T-helper 1 cell treated with Interleukin-12 subunit alpha and Interleukin-12 subunit beta and Interleukin-4 antibody, amounts not matched to agents 30 μg/mL and 1 μg/mL, for 36 hours (primary cell): ENCODE measurements at regions not wholly inside any gene's neighbourhood (a gene's known extent, or its start where the extent isn't known, plus 50 kb on each side); places are given as distances from the start of the nearest gene placed in this dataset.

Source experiments
- H3K27ac Mint-ChIP-seq: one replicate; pipeline ENCODE4 v1.8.0; 2021; ENCODE audit warnings: mild to moderate bottlenecking, mixed read lengths
- H3K27me3 Mint-ChIP-seq: one replicate; pipeline ENCODE4 v1.8.0; 2021; ENCODE audit warnings: low read depth, mixed read lengths
- H3K36me3 Mint-ChIP-seq: one replicate; pipeline ENCODE4 v1.8.0; 2021; ENCODE audit warnings: low read depth, mixed read lengths
- H3K4me1 Mint-ChIP-seq: one replicate; pipeline ENCODE4 v1.8.0; 2021; ENCODE audit warnings: low read depth, mixed read lengths
- H3K4me3 Mint-ChIP-seq: one replicate; pipeline ENCODE4 v1.8.0; 2021; ENCODE audit warnings: mild to moderate bottlenecking, moderate library complexity, mixed read lengths
- H3K9me3 Mint-ChIP-seq: one replicate; pipeline ENCODE4 v1.8.0; 2021; ENCODE audit warnings: mixed read lengths

DNA sequence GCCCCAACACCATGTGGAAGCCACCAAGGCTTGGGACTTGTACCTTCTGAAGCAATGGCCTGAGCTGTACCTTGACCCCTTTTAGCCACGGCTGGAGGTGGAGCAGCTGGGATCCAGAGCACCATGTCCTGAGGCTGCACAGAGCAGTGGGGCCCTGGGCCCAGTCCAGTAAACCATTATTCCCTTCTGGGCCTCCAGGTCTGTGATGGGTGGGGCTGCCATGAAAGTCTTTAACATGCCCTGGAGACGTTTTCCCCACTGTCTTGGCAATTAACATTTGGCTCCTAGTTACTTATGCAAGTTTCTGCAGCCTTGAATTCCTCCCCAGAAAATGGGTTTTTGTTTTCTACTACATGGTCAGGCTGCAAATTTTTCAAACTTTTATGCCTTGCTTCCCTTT lies 323.7 kb upstream of the ZP4 start:
- Mint-ChIP-seq H3K36me3 (no peaks in the 10 kb centered on the region), H3K9me3 (peaks cover 5% of the 10 kb centered on the region), H3K4me1 (no peaks in the 10 kb centered on the region), H3K27me3 (no peaks in the 10 kb centered on the region), H3K4me3 (no peak overlapping the region), H3K27ac (no peak overlapping the region)

DNA sequence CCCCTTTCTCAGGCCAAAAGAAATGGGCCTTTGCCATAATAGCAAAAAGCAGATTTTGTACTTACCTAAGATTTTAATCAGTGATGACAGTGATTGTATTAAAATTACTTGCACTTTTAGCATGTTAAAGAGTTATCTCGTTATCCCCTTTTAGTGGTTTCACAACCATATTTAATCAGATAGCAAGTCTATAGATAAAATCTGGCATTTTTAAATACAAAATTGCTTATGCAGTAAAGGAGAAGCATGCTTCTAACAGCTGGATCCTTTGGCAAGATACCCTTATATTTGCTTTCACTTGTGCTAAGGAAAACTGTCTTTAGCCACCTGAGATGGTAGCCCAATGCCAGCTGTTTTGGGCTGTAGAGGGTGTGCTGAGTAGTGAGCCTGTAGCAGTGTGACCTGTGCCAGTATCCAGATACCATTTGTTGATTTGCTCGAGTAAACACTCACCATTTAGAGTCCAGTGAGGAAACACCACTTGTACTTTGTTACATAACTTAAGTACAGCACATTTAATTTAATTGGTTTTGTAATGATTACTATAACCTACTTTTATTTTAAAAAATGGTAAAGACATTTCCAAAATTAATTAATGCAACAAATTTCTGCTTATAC lies 314.4 kb upstream of the ZP4 start:
- Mint-ChIP-seq H3K4me1 (no peaks in the 10 kb centered on the region), H3K9me3 (peaks cover 11% of the 10 kb centered on the region), H3K36me3 (no peaks in the 10 kb centered on the region), H3K27me3 (no peaks in the 10 kb centered on the region), H3K4me3 (no peak overlapping the region), H3K27ac (no peak overlapping the region)

DNA sequence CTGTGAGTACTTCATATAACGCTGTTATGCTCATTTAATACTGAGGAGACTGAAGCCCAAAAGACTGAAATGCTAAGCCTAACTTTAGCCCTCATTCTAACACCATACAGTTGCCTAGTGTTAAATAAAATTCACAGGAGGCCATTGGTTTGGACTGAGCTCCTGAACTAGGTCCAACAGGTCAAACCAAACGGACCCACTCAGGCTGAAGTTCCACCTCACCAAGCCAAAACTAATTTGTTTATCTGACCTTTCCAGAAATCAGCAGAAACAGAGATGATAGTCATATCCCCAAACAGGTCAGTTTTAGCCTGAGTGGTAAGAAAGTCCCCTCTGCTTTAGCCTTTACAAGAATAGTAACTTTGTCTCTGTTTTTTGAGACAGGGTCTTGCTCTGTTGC lies 311.3 kb upstream of the ZP4 start:
- no peak overlapping the region for H3K4me3 Mint-ChIP-seq
- H3K27ac Mint-ChIP-seq, result no peak overlapping the region
- H3K9me3 Mint-ChIP-seq, result peaks cover 9% of the 10 kb centered on the region
- no peaks in the 10 kb centered on the region for H3K36me3 Mint-ChIP-seq
- H3K4me1 Mint-ChIP-seq, result no peaks in the 10 kb centered on the region
- H3K27me3 Mint-ChIP-seq, result no peaks in the 10 kb centered on the region

DNA sequence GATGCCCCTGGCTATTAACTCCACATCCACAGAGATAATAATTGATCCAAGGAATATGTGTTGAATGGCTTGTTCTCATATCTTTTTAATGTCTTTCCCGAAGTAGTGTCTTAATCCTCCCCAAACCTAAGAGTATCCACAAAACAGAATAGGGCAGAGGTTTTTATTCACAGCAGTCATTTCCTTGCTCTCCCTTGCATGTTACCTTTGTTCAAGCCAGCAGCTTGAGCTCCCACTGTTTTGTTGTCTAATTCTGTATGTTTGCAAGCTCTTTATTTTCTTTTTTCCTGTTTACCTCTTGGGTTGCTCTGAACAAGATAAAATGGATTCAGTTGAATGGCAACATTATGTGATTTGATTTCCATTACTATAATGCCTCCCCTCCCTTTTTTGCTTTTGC lies 308.6 kb upstream of the ZP4 start:
- H3K36me3 Mint-ChIP-seq, result no peaks in the 10 kb centered on the region
- no peaks in the 10 kb centered on the region for H3K27me3 Mint-ChIP-seq
- peaks cover 7% of the 10 kb centered on the region for H3K9me3 Mint-ChIP-seq
- no peak overlapping the region for H3K4me3 Mint-ChIP-seq
- H3K4me1 Mint-ChIP-seq, result no peaks in the 10 kb centered on the region
- H3K27ac Mint-ChIP-seq, result no peak overlapping the region

DNA sequence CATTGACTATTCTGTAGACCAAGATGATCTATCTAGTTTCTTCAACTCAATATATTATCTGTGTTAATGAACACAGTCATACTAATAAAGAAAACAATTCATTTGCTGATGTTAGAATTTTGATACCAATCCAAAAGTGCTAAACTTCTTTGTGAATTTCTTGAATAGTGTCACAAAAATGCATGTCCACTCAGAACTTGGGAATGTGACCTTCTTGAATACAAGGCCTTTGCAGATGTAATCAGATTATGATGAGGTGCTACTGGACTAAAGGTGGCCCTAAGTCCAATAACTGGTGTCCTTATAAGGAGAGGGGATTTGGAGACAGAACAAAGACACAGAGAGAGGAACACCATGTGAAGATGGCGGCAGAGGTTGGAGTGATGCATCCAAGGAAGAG lies 305.8 kb upstream of the ZP4 start:
- H3K4me3 Mint-ChIP-seq, result no peak overlapping the region
- no peaks in the 10 kb centered on the region for H3K36me3 Mint-ChIP-seq
- H3K9me3 Mint-ChIP-seq, result peaks cover 8% of the 10 kb centered on the region
- no peaks in the 10 kb centered on the region for H3K4me1 Mint-ChIP-seq
- H3K27ac Mint-ChIP-seq, result no peak overlapping the region
- H3K27me3 Mint-ChIP-seq, result no peaks in the 10 kb centered on the region

DNA sequence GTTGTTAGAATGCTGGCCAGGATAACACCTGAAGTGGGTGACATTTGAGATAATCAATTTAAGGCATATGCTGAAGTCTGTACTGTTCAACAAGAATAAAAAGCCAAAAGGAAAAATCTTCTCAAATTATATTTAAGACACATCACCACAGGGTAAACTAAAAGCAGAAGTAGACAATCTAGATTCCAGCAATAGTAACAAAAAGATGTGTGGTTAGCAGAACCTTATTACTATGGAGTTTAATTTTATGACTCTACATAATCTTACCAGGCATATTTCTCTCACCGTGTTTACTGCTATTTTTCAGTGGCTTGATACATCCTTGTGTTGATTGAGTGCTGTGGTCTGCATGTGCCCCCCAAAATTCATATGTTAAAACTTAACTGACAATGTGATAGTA lies 300.4 kb upstream of the ZP4 start:
- no peak overlapping the region for H3K4me3 Mint-ChIP-seq
- H3K36me3 Mint-ChIP-seq, result no peaks in the 10 kb centered on the region
- no peak overlapping the region for H3K27ac Mint-ChIP-seq
- peaks cover 17% of the 10 kb centered on the region for H3K9me3 Mint-ChIP-seq
- no peaks in the 10 kb centered on the region for H3K27me3 Mint-ChIP-seq
- H3K4me1 Mint-ChIP-seq, result no peaks in the 10 kb centered on the region

DNA sequence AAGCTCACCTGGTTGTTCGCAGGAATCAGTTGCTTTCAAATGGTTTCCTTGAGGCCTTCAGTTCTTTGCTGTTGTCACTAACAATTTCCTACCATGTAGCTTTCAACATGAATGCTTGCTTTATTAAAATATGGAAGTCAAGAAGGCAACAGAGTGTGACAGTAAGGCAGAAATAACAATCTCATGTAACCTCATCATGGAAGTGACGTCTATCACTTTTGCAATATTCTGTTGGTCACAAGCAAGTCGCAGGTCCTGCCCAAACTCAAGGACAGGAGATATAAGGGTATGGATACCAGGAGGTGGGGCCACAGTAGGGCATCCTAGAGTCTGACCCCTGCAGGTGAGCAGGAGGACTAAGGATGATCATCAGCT lies 296.8 kb upstream of the ZP4 start:
- Mint-ChIP-seq H3K27ac (no peak overlapping the region), H3K9me3 (peaks cover 17% of the 10 kb centered on the region), H3K4me3 (no peak overlapping the region), H3K4me1 (no peaks in the 10 kb centered on the region), H3K36me3 (no peaks in the 10 kb centered on the region), H3K27me3 (no peaks in the 10 kb centered on the region)

DNA sequence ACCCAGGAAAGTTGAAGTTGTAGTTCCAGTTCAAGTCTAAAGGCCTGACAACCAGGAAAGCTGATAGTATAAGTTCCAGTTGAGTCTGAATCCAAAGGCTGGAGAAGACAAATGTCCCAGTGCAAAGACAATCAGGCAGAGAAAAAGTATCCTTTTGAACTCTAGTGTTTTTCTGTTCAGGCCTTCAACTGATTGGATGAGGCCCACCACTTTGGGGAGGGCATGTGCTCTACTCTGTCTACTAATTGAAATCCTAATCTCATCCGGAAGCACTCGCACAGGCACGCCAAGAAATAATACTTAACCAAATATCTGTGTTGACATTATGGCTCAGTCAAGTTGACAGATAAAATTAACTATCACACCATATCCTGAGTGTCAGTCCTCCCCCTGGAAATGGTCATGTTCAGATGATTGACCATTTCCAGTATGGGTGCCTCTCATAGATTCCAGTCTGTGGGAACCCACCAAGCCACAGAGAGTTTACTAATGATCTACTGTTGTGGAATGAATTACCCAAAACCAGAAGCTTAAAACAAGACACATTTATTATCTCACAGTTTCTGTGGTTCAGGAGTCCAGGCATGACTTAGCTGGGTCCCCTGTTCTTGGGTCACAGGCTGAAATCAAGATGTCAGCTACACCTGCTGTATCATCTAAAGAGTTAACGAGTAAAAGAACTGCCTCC lies 296.3 kb upstream of the ZP4 start:
- Mint-ChIP-seq H3K27me3 (no peaks in the 10 kb centered on the region), H3K4me3 (no peak overlapping the region), H3K36me3 (no peaks in the 10 kb centered on the region)

DNA sequence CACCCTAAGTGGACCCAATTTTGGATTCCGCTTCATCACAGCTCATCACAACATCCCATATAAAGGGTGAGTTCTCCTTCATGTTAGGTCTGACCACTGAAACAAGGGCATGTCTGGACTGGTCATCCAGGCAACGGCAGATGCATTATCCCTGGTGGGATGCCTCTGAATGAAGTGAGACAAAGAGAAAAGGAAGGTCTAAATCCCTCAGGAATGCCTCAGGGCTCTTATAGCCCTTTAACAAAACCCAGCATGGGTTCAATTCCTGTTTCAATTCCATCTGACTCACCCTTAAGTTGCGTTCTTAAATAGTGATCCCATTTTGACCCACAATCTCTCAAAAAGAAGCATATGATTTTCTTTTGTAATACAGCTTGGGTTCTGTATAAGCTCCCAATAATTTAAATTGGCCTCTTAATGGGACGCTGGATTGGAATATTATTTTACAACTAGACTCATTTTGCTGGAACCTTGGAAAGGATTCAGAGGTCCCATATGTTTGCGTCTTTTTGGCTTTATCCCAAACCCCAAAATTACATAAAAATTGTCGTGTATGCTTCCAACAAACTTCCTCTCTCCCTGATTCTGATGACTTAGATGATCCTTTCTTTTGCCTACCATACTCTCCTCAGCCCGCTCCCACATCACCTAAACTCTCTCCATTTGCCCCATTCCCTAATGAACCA lies 287.4 kb upstream of the ZP4 start:
- H3K4me3 Mint-ChIP-seq, result no peak overlapping the region
- H3K27me3 Mint-ChIP-seq, result no peaks in the 10 kb centered on the region
- no peak overlapping the region for H3K27ac Mint-ChIP-seq
- H3K9me3 Mint-ChIP-seq, result peaks cover 13% of the 10 kb centered on the region
- no peaks in the 10 kb centered on the region for H3K36me3 Mint-ChIP-seq
- H3K4me1 Mint-ChIP-seq, result no peaks in the 10 kb centered on the region

More for the DNA sequence above, 296.3 kb upstream of the ZP4 start:
- peaks cover 17% of the 10 kb centered on the region for H3K9me3 Mint-ChIP-seq
- no peak overlapping the region for H3K27ac Mint-ChIP-seq
- no peaks in the 10 kb centered on the region for H3K4me1 Mint-ChIP-seq

DNA sequence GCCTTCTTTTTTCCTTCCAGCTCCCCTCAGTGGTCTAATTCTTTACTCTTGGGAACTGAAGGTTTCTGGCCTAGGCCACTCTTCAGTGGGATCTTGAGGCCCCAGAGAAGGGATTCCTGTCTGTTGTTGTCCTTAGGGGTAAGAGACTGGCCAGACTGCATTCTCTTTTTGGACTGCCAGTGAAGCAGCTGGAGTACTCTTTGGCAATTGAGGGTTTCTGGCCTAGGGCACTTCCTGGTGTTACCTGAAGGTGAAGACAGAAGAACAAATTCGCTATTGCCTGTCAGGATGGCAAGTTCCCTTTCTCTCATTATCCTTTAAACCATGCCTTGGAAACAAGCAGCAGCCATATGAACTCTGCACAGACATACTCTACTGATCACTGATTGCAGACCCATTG lies 286.6 kb upstream of the ZP4 start:
- H3K36me3 Mint-ChIP-seq, result no peaks in the 10 kb centered on the region
- H3K4me3 Mint-ChIP-seq, result no peak overlapping the region
- no peak overlapping the region for H3K27ac Mint-ChIP-seq
- H3K9me3 Mint-ChIP-seq, result peaks cover 13% of the 10 kb centered on the region
- H3K27me3 Mint-ChIP-seq, result no peaks in the 10 kb centered on the region
- H3K4me1 Mint-ChIP-seq, result no peaks in the 10 kb centered on the region

DNA sequence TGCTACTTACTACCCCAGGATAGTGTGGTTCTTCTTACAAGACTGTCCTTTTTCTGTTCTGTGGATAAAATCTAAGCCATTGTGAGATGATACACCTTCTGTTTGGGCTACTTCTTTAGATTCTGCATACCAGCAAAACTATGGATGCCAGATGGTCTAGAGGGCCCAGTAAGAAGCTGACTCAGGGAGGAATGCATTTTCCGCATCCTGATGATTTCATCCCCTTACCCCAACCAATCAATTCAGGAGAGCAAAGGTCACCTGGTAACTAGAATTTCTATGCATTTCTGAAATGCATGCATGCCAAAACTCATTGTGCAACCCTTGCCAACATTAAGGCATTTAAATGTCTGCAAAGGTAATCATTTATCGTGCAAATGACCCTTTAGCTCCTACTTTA lies 285.7 kb upstream of the ZP4 start:
- H3K36me3 Mint-ChIP-seq, result no peaks in the 10 kb centered on the region
- no peaks in the 10 kb centered on the region for H3K27me3 Mint-ChIP-seq
- H3K9me3 Mint-ChIP-seq, result peaks cover 11% of the 10 kb centered on the region
- no peaks in the 10 kb centered on the region for H3K4me1 Mint-ChIP-seq
- no peak overlapping the region for H3K27ac Mint-ChIP-seq
- H3K4me3 Mint-ChIP-seq, result no peak overlapping the region

DNA sequence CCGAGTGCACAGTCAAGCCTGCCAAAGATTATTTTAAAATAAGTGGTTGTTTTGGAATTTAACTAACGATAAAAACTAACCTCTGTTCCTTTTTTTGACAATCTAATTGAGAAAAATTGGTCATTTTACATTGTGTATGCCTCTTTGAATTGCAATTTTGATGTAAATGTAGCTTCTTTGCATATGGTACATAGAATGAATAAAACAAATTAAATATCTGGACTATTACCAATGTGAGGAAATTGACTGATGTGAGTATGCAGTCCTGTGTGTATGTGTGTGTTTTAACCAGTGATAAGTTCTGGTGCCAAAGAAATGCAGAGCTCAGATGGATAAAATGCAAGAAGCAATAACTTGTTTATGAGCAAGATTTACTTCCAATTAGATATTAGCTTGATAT lies 281.3 kb upstream of the ZP4 start:
- Mint-ChIP-seq H3K27ac (no peak overlapping the region), H3K36me3 (no peaks in the 10 kb centered on the region), H3K27me3 (no peaks in the 10 kb centered on the region), H3K4me1 (no peaks in the 10 kb centered on the region), H3K9me3 (peaks cover 8% of the 10 kb centered on the region), H3K4me3 (no peak overlapping the region)

DNA sequence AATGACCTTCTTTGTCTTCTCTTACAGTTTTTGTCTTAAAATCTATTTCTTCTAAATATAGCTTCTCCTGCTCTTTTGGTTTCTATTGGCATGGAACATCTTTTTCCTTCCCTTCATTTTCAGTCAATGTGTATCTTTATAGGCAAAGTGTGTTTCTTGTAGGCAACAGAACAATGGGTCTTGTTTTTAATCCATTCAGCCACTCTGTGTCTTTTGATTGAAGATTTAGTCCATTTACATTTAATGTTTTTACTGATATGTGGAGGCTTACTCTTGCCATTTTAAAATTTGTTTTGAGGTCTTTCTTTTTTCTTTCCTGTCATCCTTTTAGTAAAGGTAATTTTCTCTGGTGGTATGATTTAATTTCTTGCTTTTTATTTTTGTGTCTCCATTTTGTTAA lies 271.2 kb upstream of the ZP4 start:
- Mint-ChIP-seq H3K27ac (no peak overlapping the region), H3K4me1 (no peaks in the 10 kb centered on the region), H3K36me3 (no peaks in the 10 kb centered on the region), H3K27me3 (no peaks in the 10 kb centered on the region), H3K4me3 (no peak overlapping the region), H3K9me3 (peaks cover 24% of the 10 kb centered on the region)

DNA sequence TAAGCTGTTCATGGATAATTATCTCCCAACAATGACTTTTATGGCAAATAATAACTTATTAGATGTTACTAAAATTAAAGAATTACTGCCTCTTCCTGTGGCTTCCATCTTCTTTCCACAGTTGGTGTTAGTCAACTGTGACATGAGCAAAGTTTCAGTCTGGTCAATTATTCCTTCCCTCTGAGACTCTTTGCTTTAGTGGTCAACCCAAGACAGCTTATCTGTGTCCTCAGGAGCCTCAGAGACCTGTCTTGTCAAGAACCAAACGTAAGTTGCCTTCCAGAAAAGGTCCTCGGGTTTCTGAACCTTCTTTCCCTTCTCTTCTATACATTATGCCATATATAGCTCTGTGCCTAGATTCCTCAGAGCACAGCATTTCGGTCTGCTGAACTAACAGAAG lies 263.2 kb upstream of the ZP4 start:
- Mint-ChIP-seq H3K9me3 (no peaks in the 10 kb centered on the region), H3K27ac (no peak overlapping the region), H3K36me3 (no peaks in the 10 kb centered on the region), H3K4me3 (no peak overlapping the region), H3K27me3 (no peaks in the 10 kb centered on the region), H3K4me1 (no peaks in the 10 kb centered on the region)

DNA sequence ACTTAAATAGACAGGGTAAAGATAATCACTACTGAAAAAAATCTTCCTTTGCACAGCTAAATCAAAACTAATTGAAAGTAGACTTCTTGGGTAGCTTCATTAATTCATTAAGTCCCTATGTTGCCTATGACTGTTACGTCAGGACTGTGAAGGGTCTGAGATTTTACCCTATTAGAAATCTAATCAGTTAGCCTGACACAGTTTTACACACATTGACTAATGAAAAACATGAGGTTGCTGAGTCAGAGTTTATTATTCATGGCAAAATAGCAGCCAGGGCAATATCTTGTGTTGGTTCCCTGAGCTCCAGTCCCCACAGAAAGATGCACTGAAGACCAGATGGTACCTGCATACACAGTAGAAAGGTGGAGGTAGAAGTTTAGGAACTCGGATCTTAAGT lies 262.5 kb upstream of the ZP4 start:
- Mint-ChIP-seq H3K36me3 (no peaks in the 10 kb centered on the region), H3K4me1 (no peaks in the 10 kb centered on the region), H3K27me3 (no peaks in the 10 kb centered on the region), H3K4me3 (no peak overlapping the region), H3K27ac (no peak overlapping the region), H3K9me3 (no peaks in the 10 kb centered on the region)
